Body of pancreas (tissue), 4 donors: ENCODE measurements at regions not wholly inside any gene's neighbourhood (a gene's known extent, or its start where the extent isn't known, plus 50 kb on each side); places are given as distances from the start of the nearest gene placed in this dataset.

Experiments
- CTCF ChIP-seq, 7 experiments: fragments of 450-650 bp in 4 of 7; fragments of 200-600 bp in 3 of 7; sonication (generic) in 3 of 7; IDR thresholded peaks; one replicate each; pipeline ENCODE4 v1.5.1; 2016 to 2019; ENCODE audit warnings: antibody characterized with exemption in 7 of 7
- POLR2A ChIP-seq, 3 donors: fragments of 450-650 bp; IDR thresholded peaks; one replicate each; pipeline ENCODE4 v1.6.1; 2016; ENCODE audit warnings: antibody characterized with exemption in 3 of 3, mild to moderate bottlenecking in 2 of 3

- no peak for TF ChIP-seq CTCF (IDR thresholded peaks at IDR 0.05)
- TF ChIP-seq POLR2A (IDR thresholded peaks at IDR 0.05), result no peak
Observed at GRCh38 chr1:193785850-193786420, 599.5 kb upstream of the B3GALT2 start.
